ENCODE measurements at regions not wholly inside any gene's neighbourhood (a gene's known extent, or its start where the extent isn't known, plus 50 kb on each side); places are given as distances from the start of the nearest gene placed in this dataset.

DNA sequence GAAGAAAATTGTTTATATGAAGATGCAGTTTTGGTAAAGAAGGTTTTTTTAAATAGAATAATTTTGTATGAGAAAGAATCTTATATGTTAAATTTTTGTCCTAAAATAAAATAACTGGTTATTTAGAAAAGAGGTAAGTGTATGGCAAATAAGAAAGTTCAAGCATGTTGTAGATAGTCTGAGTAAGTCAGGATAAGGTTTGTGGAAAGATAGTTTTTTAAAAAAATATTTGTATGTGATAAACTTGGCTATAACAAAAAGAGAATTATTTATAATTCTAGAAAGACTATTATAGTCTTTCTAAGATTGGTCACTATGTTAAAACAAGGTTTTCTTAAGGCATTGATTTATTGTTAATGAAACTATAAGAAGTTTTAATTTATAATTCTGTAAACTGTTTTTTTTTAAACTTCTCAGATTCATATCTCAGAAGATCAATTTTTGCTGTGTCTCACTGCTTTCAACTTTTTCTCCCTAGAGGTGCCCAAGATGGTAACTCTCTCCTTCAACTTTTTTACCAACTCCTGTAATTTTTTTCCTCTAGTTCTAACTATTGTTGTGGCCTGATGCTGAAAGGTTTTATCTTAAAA lies 698.6 kb downstream of the CCSER2 start:
- no peaks in the 10 kb centered on the region for H3K79me2 ChIP-seq (ENCODE audit: control insufficient read depth, insufficient read depth, low read length)
- no peak overlapping the region for H3K9ac ChIP-seq (ENCODE audit: insufficient read depth in 1 of 2, low read depth in 2 of 2, low read length in 2 of 2)
- H3K27ac ChIP-seq (ENCODE audit: extremely low read depth, low read depth, low read length): no peak overlapping the region
- BruUV-seq (replicated peaks): no TSS peak
- no peaks in the 10 kb centered on the region for H4K20me1 ChIP-seq (replicated peaks; ENCODE audit: control insufficient read depth, insufficient read depth, low read length)
- H3K4me2 ChIP-seq (ENCODE audit: insufficient read depth, low read length): no peak overlapping the region
- ChIA-PET CTCF (ENCODE audit: low intra/inter-chr PET ratio) (no interaction called here), POLR2A (no interaction called here)
- no peak overlapping the region for H2AFZ ChIP-seq (ENCODE audit: low read depth, low read length)
- no peak for ATAC-seq
- in situ Hi-C loops (cut with MboI) (no loop called here), intact Hi-C loops (cut with micrococcal nuclease) (no loop called here)
- TF ChIP-seq, protein P1, sequence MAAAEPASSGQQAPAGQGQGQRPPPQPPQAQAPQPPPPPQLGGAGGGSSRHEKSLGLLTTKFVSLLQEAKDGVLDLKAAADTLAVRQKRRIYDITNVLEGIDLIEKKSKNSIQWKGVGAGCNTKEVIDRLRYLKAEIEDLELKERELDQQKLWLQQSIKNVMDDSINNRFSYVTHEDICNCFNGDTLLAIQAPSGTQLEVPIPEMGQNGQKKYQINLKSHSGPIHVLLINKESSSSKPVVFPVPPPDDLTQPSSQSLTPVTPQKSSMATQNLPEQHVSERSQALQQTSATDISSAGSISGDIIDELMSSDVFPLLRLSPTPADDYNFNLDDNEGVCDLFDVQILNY (CRISPR knock-in tag; IDR thresholded peaks at IDR 0.05): no peak
- TF ChIP-seq PHTF2 (CRISPR knock-in tag; IDR thresholded peaks at IDR 0.05): no peak
- TF ChIP-seq XRCC3 (IDR thresholded peaks at IDR 0.05): no peak
- no peak for TF ChIP-seq ZSCAN29 (IDR thresholded peaks at IDR 0.05)
- no peak for TF ChIP-seq RAD21 (CRISPR knock-in tag; conservative IDR thresholded peaks at IDR 0.05 in 1 of 2, IDR thresholded peaks at IDR 0.05 in 1 of 2)
- no peak for TF ChIP-seq JUND (IDR thresholded peaks at IDR 0.05; ENCODE audit: borderline replicate concordance, low read depth, low read length)
- no peak for TF ChIP-seq JUND (tag; IDR thresholded peaks at IDR 0.05; ENCODE audit: borderline replicate concordance, low read depth, low read length)
- TF ChIP-seq SOX6 (IDR thresholded peaks at IDR 0.05): no peak
- no peak for TF ChIP-seq MTA2 (IDR thresholded peaks at IDR 0.05; ENCODE audit: low read depth)
- TF ChIP-seq, protein P2, sequence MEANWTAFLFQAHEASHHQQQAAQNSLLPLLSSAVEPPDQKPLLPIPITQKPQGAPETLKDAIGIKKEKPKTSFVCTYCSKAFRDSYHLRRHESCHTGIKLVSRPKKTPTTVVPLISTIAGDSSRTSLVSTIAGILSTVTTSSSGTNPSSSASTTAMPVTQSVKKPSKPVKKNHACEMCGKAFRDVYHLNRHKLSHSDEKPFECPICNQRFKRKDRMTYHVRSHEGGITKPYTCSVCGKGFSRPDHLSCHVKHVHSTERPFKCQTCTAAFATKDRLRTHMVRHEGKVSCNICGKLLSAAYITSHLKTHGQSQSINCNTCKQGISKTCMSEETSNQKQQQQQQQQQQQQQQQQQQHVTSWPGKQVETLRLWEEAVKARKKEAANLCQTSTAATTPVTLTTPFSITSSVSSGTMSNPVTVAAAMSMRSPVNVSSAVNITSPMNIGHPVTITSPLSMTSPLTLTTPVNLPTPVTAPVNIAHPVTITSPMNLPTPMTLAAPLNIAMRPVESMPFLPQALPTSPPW (CRISPR knock-in tag; IDR thresholded peaks at IDR 0.05): no peak
- TF ChIP-seq ZNF133 (CRISPR knock-in tag; IDR thresholded peaks at IDR 0.05): no peak
- TF ChIP-seq COPS2 (conservative IDR thresholded peaks at IDR 0.05): no peak
- no peak overlapping the region for H3K4me3 ChIP-seq
- H3K36me3 ChIP-seq (ENCODE audit: control insufficient read depth, insufficient read depth, low read length): no peaks in the 10 kb centered on the region
- no peaks in the 10 kb centered on the region for H3K27me3 ChIP-seq (ENCODE audit: control insufficient read depth in 2 of 2, insufficient read depth in 2 of 2, low read length in 2 of 2)
- DNase-seq (ENCODE audit: extremely low read depth in 1 of 4, low spot score in 3 of 4): no peak
- H3K4me1 ChIP-seq (replicated peaks in 1 of 2; ENCODE audit: control insufficient read depth in 2 of 2, insufficient read depth in 2 of 2, low read length in 2 of 2): no peaks in the 10 kb centered on the region
- no peaks in the 10 kb centered on the region for H3K9me1 ChIP-seq (ENCODE audit: control insufficient read depth, insufficient read depth, low read length)
- H3K9me3 ChIP-seq (replicated peaks; ENCODE audit: control insufficient read depth, insufficient read depth, low read depth, low read length): no peaks in the 10 kb centered on the region
- FAIRE-seq: no peak

Measured in K562 (cell line).